ENCODE measurements at regions not wholly inside any gene's neighbourhood (a gene's known extent, or its start where the extent isn't known, plus 50 kb on each side); places are given as distances from the start of the nearest gene placed in this dataset.

DNA sequence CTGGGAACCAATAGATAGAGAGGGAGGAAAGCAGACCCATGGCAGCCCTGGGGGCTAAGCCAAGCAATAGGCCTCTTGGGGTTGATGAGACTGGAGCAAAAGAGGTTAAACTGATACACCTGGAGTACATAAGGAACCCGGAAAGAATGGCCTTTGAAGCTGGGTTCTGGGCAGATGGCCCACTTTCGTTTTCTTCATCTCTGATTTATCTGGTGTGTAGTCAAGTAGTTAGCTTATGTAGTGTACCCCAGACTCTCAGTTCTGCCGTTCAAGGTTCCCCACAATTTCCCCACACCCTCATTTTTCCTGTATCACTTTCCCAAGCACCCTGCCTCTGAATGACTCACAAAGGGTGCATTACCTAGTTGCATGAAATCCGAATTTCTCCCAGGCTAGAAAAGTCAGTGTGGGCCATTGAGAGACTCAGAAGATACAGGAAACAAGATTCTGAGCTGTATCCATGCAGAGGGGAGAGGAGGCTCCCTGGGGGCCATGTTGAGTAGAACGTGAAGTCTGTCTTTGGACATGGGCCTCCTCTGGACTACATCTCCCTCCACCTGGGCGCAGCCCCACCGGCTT is 235.0 kb downstream of the LOXHD1 start:
- Histone ChIP-seq H3K27me3 (ENCODE audit: control insufficient read depth, insufficient read depth, low read length) (no peaks in the 10 kb centered on the region), H3K36me3 (ENCODE audit: control insufficient read depth, insufficient read depth, low read length) (no peaks in the 10 kb centered on the region), H3K9ac (ENCODE audit: low read length) (no peak overlapping the region), H3K4me3 (ENCODE audit: low read depth, low read length) (no peak overlapping the region), H3K4me1 (ENCODE audit: control insufficient read depth, insufficient read depth, low read length) (peaks cover 32% of the 10 kb centered on the region), H3K9me3 (ENCODE audit: control insufficient read depth, insufficient read depth, low read depth, low read length) (no peaks in the 10 kb centered on the region), H3K27ac (ENCODE audit: low read depth, low read length) (no peak overlapping the region)

DNA sequence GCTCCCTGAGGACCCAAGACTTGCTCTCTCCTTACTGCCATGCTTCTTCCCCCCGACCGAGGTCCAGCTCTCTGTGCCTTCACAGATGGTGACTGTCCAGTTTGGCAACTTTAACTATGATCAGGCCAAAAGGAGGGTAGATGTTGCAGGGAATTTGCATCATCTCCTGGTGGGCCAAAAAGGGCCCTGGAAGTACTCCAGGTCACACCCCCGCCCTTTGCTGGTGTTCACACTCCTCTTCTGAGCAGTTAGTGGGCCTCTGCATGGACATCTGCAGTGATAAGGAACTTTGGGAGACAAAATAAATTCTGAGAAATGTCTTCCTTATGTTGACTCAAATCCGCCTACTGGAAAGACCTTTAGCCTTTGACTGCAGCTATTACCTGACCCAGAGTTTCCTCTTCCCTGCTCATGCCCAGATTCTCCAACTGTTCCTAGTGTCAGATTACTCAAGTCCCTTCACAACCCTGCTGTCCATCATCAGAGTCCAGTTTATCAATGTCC is 234.4 kb downstream of the LOXHD1 start:
- no peak overlapping the region for H3K4me3 ChIP-seq (ENCODE audit: low read depth, low read length)
- H3K4me1 ChIP-seq (ENCODE audit: control insufficient read depth, insufficient read depth, low read length), result peaks cover 32% of the 10 kb centered on the region
- H3K27me3 ChIP-seq (ENCODE audit: control insufficient read depth, insufficient read depth, low read length), result no peaks in the 10 kb centered on the region
- H3K36me3 ChIP-seq (ENCODE audit: control insufficient read depth, insufficient read depth, low read length), result no peaks in the 10 kb centered on the region
- no peaks in the 10 kb centered on the region for H3K9me3 ChIP-seq (ENCODE audit: control insufficient read depth, insufficient read depth, low read depth, low read length)
- H3K27ac ChIP-seq (ENCODE audit: low read depth, low read length), result no peak overlapping the region
- no peak overlapping the region for H3K9ac ChIP-seq (ENCODE audit: low read length)

DNA sequence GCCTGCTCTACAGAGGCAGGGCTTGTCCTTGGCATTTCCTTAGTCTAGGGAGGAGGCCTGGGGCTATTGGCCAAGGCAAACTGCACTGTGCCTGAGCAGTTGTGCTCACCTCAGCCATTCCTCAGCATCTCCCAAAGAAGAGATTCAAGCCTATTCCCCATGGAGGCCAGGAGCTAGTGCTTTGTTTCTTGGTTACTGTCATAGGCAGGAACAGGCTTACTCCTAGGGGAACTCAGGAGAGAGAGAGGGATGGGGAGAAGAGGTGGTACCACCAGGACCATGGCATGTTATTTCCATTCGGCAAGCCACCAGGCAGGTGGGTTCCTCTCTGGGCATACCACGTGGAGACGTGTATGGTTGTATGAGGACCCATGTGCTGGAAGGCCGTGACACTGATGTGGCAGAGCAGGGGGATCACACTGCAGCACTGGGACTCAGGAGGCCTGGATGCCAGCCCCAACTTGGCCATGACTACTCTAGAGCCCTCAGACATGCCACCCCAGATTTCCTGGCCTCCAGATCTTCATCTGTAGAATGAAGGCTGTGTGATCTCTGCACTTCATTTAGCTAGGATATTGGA is 233.7 kb downstream of the LOXHD1 start:
- no peak overlapping the region for H3K27ac ChIP-seq (ENCODE audit: low read depth, low read length)
- no peaks in the 10 kb centered on the region for H3K9me3 ChIP-seq (ENCODE audit: control insufficient read depth, insufficient read depth, low read depth, low read length)
- no peak overlapping the region for H3K9ac ChIP-seq (ENCODE audit: low read length)
- no peak overlapping the region for H3K4me3 ChIP-seq (ENCODE audit: low read depth, low read length)
- H3K27me3 ChIP-seq (ENCODE audit: control insufficient read depth, insufficient read depth, low read length), result no peaks in the 10 kb centered on the region
- peaks cover 32% of the 10 kb centered on the region for H3K4me1 ChIP-seq (ENCODE audit: control insufficient read depth, insufficient read depth, low read length)
- no peaks in the 10 kb centered on the region for H3K36me3 ChIP-seq (ENCODE audit: control insufficient read depth, insufficient read depth, low read length)

DNA sequence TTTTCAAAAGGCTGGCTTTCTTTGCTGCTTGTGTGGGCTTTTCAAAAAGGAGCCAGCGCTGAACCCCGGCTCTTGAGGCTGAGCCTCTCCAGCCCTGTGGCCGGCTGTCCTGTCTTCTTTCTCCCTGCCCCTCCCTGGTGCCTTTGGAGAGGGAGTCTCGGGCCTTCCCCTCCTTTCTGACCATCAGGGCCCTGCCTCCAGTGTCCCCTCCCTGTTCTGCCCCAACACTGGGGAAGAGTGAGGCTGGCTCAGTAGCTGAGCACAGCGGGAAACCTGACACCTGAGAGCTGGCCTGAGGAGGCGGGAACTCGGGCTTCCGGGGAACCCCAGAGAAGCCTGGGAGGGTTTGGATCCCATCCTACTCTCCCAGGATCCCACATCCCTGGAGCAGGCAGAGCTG is 232.1 kb downstream of the LOXHD1 start:
- Histone ChIP-seq H3K9ac (ENCODE audit: low read length) (no peak overlapping the region), H3K4me3 (ENCODE audit: low read depth, low read length) (no peak overlapping the region), H3K27me3 (ENCODE audit: control insufficient read depth, insufficient read depth, low read length) (no peaks in the 10 kb centered on the region), H3K27ac (ENCODE audit: low read depth, low read length) (no peak overlapping the region), H3K36me3 (ENCODE audit: control insufficient read depth, insufficient read depth, low read length) (no peaks in the 10 kb centered on the region), H3K4me1 (ENCODE audit: control insufficient read depth, insufficient read depth, low read length) (peaks cover 17% of the 10 kb centered on the region), H3K9me3 (ENCODE audit: control insufficient read depth, insufficient read depth, low read depth, low read length) (no peaks in the 10 kb centered on the region)

DNA sequence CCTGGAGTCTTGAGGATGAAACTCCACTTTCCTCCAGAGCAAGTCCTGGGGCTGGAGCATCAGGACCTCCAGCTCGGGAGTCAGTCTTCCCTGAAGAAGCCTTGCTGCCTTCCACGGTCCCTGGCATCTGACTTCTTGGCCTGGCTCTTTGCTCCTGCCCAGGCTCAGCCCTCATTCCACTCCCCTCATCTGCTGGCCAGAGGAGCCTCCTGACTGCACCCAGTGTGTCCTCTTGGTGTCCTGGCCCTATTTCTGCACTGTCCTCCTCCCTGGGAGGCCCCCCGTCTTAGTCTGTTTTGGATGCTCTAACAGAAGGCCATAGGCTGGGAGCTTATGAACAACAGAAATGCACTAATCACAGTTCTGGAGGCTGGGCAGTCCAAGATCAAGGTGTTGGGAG is 231.5 kb downstream of the LOXHD1 start:
- no peaks in the 10 kb centered on the region for H3K36me3 ChIP-seq (ENCODE audit: control insufficient read depth, insufficient read depth, low read length)
- peaks cover 15% of the 10 kb centered on the region for H3K4me1 ChIP-seq (ENCODE audit: control insufficient read depth, insufficient read depth, low read length)
- H3K9me3 ChIP-seq (ENCODE audit: control insufficient read depth, insufficient read depth, low read depth, low read length), result no peaks in the 10 kb centered on the region
- H3K27me3 ChIP-seq (ENCODE audit: control insufficient read depth, insufficient read depth, low read length), result no peaks in the 10 kb centered on the region
- H3K9ac ChIP-seq (ENCODE audit: low read length), result no peak overlapping the region
- H3K27ac ChIP-seq (ENCODE audit: low read depth, low read length), result no peak overlapping the region
- no peak overlapping the region for H3K4me3 ChIP-seq (ENCODE audit: low read depth, low read length)

DNA sequence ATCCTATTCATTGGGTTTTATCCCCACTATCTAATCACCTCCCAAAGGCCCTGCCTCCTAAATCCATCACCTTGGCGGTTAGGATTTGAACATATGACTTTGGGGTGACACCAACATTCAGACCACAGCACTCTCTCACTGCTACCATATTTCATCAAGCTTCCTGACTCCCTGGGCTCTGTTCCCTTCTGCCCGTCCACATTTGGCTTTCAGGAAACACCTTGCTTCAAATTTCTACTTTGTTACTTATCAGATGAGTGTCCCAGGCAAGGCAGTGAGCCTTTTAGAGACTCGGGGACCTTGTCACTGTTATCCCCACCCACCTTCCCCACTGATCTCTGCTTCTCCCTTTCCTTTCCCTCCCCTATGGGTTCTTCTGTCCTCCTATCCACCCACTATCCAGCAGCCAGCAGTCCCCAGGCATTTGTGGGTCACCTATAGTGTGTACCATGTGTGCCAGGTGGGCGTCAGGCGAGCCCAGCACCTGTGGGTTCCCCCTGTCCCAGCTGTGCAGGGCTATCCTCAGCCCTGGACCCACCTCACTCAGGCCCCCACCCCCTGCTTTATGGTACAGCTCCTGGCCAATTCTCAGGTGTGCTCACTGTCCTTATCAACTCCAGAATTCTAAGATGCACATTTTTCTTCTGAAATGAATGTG is 230.9 kb downstream of the LOXHD1 start:
- no peak overlapping the region for H3K9ac ChIP-seq (ENCODE audit: low read length)

DNA sequence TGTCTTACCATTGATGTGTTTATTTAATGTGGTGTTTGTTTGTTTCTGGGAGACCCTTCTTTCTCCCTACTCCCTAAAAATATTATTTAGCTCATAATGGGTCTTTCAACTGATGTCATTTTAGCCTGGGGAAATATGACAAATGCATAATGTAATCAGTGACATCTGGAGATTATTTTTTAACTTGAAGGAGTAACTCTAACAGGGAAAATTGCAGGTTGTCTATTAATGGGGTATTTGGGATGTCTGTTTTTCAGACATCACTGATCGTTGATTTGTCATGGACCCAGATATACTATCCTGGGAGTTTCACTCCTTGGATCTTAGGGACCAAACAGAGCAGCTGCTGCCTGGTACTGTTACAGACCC is 230.4 kb downstream of the LOXHD1 start:
- Histone ChIP-seq H3K27ac (ENCODE audit: low read depth, low read length) (no peak overlapping the region), H3K36me3 (ENCODE audit: control insufficient read depth, insufficient read depth, low read length) (no peaks in the 10 kb centered on the region), H3K9ac (ENCODE audit: low read length) (no peak overlapping the region), H3K4me3 (ENCODE audit: low read depth, low read length) (no peak overlapping the region), H3K9me3 (ENCODE audit: control insufficient read depth, insufficient read depth, low read depth, low read length) (no peaks in the 10 kb centered on the region), H3K4me1 (ENCODE audit: control insufficient read depth, insufficient read depth, low read length) (peaks cover 20% of the 10 kb centered on the region), H3K27me3 (ENCODE audit: control insufficient read depth, insufficient read depth, low read length) (no peaks in the 10 kb centered on the region)

More for the DNA sequence above, 230.9 kb downstream of the LOXHD1 start:
- H3K27ac ChIP-seq (ENCODE audit: low read depth, low read length), result no peak overlapping the region
- H3K36me3 ChIP-seq (ENCODE audit: control insufficient read depth, insufficient read depth, low read length), result no peaks in the 10 kb centered on the region
- peaks cover 15% of the 10 kb centered on the region for H3K4me1 ChIP-seq (ENCODE audit: control insufficient read depth, insufficient read depth, low read length)
- no peaks in the 10 kb centered on the region for H3K27me3 ChIP-seq (ENCODE audit: control insufficient read depth, insufficient read depth, low read length)
- no peak overlapping the region for H3K4me3 ChIP-seq (ENCODE audit: low read depth, low read length)
- H3K9me3 ChIP-seq (ENCODE audit: control insufficient read depth, insufficient read depth, low read depth, low read length), result no peaks in the 10 kb centered on the region
